CD14-positive monocyte (primary cell): ENCODE measurements at regions not wholly inside any gene's neighbourhood (a gene's known extent, or its start where the extent isn't known, plus 50 kb on each side); places are given as distances from the start of the nearest gene placed in this dataset.
A peak's percentile ranks its signal among the peaks of the same experiment; 100 is the strongest.

Experiments used
- DNase-seq, 3 donors: peaks; one replicate each; pipeline ENCODE4 v3.0.0-alpha.2; 2011 to 2022
- H2AFZ ChIP-seq: 2 replicates; pipeline ENCODE4 v1.6.0; 2012; ENCODE audit warnings: mild to moderate bottlenecking, low read depth, low read length, inconsistent platforms; ENCODE audit not compliant: insufficient read depth, poor library complexity, severe bottlenecking
- H3K27ac ChIP-seq, 2 donors: 1 replicate in 1 of 2; 2 replicates in 1 of 2; pipeline ENCODE4 v1.5.1; 2012 to 2013; ENCODE audit warnings: low read length in 2 of 2, control low read depth in 1 of 2, inconsistent platforms in 1 of 2, low read depth in 1 of 2, mild to moderate bottlenecking in 1 of 2
- H3K27me3 ChIP-seq, 2 donors: one replicate each; pipeline versions ENCODE4 v1.6.0 to v1.6.1; 2011 to 2013; ENCODE audit warnings: low read length in 2 of 2; ENCODE audit not compliant: control insufficient read depth in 2 of 2, insufficient read depth in 2 of 2
- H3K36me3 ChIP-seq, 2 donors: replicated peaks in 1 of 2; 1 replicate in 1 of 2; 2 replicates in 1 of 2; pipeline versions ENCODE4 v1.5.1 to v1.6.1; 2012 to 2013; ENCODE audit warnings: low read length in 2 of 2, control low read depth in 1 of 2, inconsistent platforms in 1 of 2, mild to moderate bottlenecking in 1 of 2; ENCODE audit not compliant: insufficient read depth in 2 of 2, control insufficient read depth in 1 of 2
- H3K4me1 ChIP-seq, 2 donors: 1 replicate in 1 of 2; 2 replicates in 1 of 2; pipeline versions ENCODE4 v1.5.1 to v1.6.1; 2012 to 2013; ENCODE audit warnings: low read length in 2 of 2, control low read depth in 1 of 2, inconsistent platforms in 1 of 2, mild to moderate bottlenecking in 1 of 2, moderate library complexity in 1 of 2; ENCODE audit not compliant: insufficient read depth in 2 of 2, control insufficient read depth in 1 of 2
- H3K4me2 ChIP-seq: replicated peaks from 2 replicates; pipeline ENCODE3; 2012; ENCODE audit warnings: low read length, moderate library complexity, mild to moderate bottlenecking; ENCODE audit not compliant: poor library complexity, severe bottlenecking; ENCODE audit errors: extremely low read depth
- H3K4me3 ChIP-seq, 3 experiments: fragments of 200-600 bp in 1 of 3; sonication (generic) in 1 of 3; replicated peaks in 1 of 3; 1 replicate in 2 of 3; 2 replicates in 1 of 3; pipeline ENCODE4 v1.5.1; 2011 to 2013; ENCODE audit warnings: low read length in 3 of 3, mild to moderate bottlenecking in 3 of 3, control low read depth in 2 of 3, low read depth in 2 of 3, inconsistent platforms in 1 of 3, moderate library complexity in 1 of 3
- H3K79me2 ChIP-seq: 2 replicates; pipeline ENCODE4 v1.6.0; 2012; ENCODE audit warnings: mild to moderate bottlenecking, control low read depth, inconsistent platforms, low read length, moderate library complexity; ENCODE audit not compliant: insufficient read depth
- H3K9ac ChIP-seq: 2 replicates; pipeline ENCODE4 v1.6.0; 2017; ENCODE audit warnings: low read length, mild to moderate bottlenecking; ENCODE audit not compliant: insufficient read depth, poor library complexity, severe bottlenecking
- H3K9me3 ChIP-seq, 2 donors: replicated peaks in 1 of 2; 1 replicate in 1 of 2; 2 replicates in 1 of 2; pipeline versions ENCODE4 v1.5.1 to v1.6.1; 2012 to 2013; ENCODE audit warnings: low read length in 2 of 2, control low read depth in 1 of 2; ENCODE audit not compliant: control insufficient read depth in 1 of 2, insufficient read depth in 1 of 2
- H4K20me1 ChIP-seq: 2 replicates; pipeline ENCODE4 v1.6.0; 2012; ENCODE audit warnings: mild to moderate bottlenecking, low read length, control low read depth, moderate library complexity; ENCODE audit not compliant: insufficient read depth
- H3K27ac Mint-ChIP-seq, 7 donors: one replicate each; pipeline ENCODE4 v1.8.0; 2020; ENCODE audit warnings: mild to moderate bottlenecking in 7 of 7, mixed read lengths in 7 of 7, moderate library complexity in 6 of 7, inconsistent platforms in 2 of 7
- H3K27me3 Mint-ChIP-seq, 3 donors: one replicate each; pipeline ENCODE4 v1.8.0; 2021 to 2022; ENCODE audit warnings: low read depth in 3 of 3, mild to moderate bottlenecking in 3 of 3, mixed read lengths in 3 of 3, moderate library complexity in 3 of 3, inconsistent platforms in 1 of 3
- H3K36me3 Mint-ChIP-seq, 2 donors: one replicate each; pipeline ENCODE4 v1.8.0; 2020; ENCODE audit warnings: mixed read lengths in 2 of 2, inconsistent platforms in 1 of 2, mild to moderate bottlenecking in 1 of 2
- H3K4me1 Mint-ChIP-seq: one replicate; pipeline ENCODE4 v1.8.0; 2020; ENCODE audit warnings: mild to moderate bottlenecking, mixed read lengths
- H3K4me3 Mint-ChIP-seq, 2 donors: one replicate each; pipeline ENCODE4 v1.8.0; 2020; ENCODE audit warnings: mild to moderate bottlenecking in 2 of 2, mixed read lengths in 2 of 2, moderate library complexity in 1 of 2
- H3K9me3 Mint-ChIP-seq, 7 donors: one replicate each; pipeline ENCODE4 v1.8.0; 2020 to 2022; ENCODE audit warnings: mixed read lengths in 7 of 7, mild to moderate bottlenecking in 6 of 7, moderate library complexity in 6 of 7, inconsistent platforms in 2 of 7
- WGBS: methylation state at CpG from one replicate; pipeline ENCODE4 v1.1.5; 2013; ENCODE audit warnings: missing lambda C conversion rate; ENCODE audit not compliant: insufficient coverage; 5-methylcytosine and 5-hydroxymethylcytosine counted together
- intact Hi-C, 2 donors: fragments of 100-400 bp; cut with micrococcal nuclease; formaldehyde crosslinking; loops; one replicate each; pipeline versions ENCODE4 v1.15.0 to v1.15.1; 2023
- TF ChIP-seq, protein P1 (sequence below): fragments of 200-600 bp; IDR thresholded peaks from one replicate; pipeline ENCODE4 v1.8.0; 2022; ENCODE audit warnings: antibody characterized with exemption, mild to moderate bottlenecking

- WGBS, result no CpG with 5 or more reads among the region's 2 CpGs
- Mint-ChIP-seq H3K27me3 (peaks cover 0 to 2% (median 1%) of the 10 kb centered on the region in 3 donors), H3K4me3 (no peak overlapping the region), H3K27ac (peak overlapping the region in 1 of 7 donors; percentile 28), H3K9me3 (peaks cover 0 to 3% (median 2%) of the 10 kb centered on the region in 7 donors), H3K4me1 (no peaks in the 10 kb centered on the region), H3K36me3 (no peaks in the 10 kb centered on the region)
- Histone ChIP-seq H4K20me1 (no peaks in the 10 kb centered on the region), H3K36me3 (no peaks in the 10 kb centered on the region), H3K27ac (no peak overlapping the region), H3K4me2 (no peak overlapping the region), H3K27me3 (no peaks in the 10 kb centered on the region), H3K4me1 (no peaks in the 10 kb centered on the region), H2AFZ (no peak overlapping the region), H3K9me3 (no peaks in the 10 kb centered on the region), H3K4me3 (no peak overlapping the region), H3K79me2 (no peaks in the 10 kb centered on the region), H3K9ac (no peak overlapping the region)
- DNase-seq, result no peak
- intact Hi-C loops, result no loop called here
- TF ChIP-seq, protein P1, sequence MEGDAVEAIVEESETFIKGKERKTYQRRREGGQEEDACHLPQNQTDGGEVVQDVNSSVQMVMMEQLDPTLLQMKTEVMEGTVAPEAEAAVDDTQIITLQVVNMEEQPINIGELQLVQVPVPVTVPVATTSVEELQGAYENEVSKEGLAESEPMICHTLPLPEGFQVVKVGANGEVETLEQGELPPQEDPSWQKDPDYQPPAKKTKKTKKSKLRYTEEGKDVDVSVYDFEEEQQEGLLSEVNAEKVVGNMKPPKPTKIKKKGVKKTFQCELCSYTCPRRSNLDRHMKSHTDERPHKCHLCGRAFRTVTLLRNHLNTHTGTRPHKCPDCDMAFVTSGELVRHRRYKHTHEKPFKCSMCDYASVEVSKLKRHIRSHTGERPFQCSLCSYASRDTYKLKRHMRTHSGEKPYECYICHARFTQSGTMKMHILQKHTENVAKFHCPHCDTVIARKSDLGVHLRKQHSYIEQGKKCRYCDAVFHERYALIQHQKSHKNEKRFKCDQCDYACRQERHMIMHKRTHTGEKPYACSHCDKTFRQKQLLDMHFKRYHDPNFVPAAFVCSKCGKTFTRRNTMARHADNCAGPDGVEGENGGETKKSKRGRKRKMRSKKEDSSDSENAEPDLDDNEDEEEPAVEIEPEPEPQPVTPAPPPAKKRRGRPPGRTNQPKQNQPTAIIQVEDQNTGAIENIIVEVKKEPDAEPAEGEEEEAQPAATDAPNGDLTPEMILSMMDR, result no peak
Measured at GRCh38 chr15:81520480-81520879, 146.5 kb upstream of the TMC3 start.

DNA sequence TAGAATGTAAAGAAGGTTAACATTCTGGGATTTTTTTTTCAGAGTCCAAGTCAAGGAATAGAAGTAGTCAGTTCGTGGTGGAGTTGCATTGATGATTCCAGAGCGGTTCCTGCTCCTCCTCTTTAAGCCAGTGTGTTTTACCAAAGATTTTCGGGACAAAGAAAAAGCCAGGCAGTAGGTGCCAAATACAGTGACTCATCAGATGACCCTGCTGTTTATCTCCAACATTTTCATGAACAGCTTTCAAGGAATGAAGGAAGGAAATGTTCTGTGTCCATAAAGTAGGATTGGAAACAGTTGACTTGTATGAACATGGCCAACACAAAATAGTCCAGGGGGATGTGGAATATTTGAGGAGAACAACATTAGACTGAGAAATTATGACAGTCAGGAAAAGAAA, 142.4 kb upstream of the TMC3 start:
- no peak overlapping the region for H3K9ac ChIP-seq
- Mint-ChIP-seq H3K4me1 (no peaks in the 10 kb centered on the region), H3K36me3 (no peaks in the 10 kb centered on the region), H3K27me3 (peaks cover 0 to 2% (median 1%) of the 10 kb centered on the region in 3 donors), H3K4me3 (no peak overlapping the region), H3K9me3 (peaks cover 0 to 3% (median 2%) of the 10 kb centered on the region in 7 donors), H3K27ac (no peak overlapping the region)
- no peaks in the 10 kb centered on the region for H3K9me3 ChIP-seq
- no peaks in the 10 kb centered on the region for H4K20me1 ChIP-seq
- 100% methylated on average over 1 of the region's 3 CpGs for WGBS
- no peaks in the 10 kb centered on the region for H3K27me3 ChIP-seq
- no peaks in the 10 kb centered on the region for H3K4me1 ChIP-seq
- H3K4me3 ChIP-seq, result no peak overlapping the region
- H3K4me2 ChIP-seq, result no peak overlapping the region
- H2AFZ ChIP-seq, result no peak overlapping the region
- intact Hi-C loops, result no loop called here
- TF ChIP-seq, protein P1, result no peak
- H3K79me2 ChIP-seq, result no peaks in the 10 kb centered on the region
- no peaks in the 10 kb centered on the region for H3K36me3 ChIP-seq
- no peak for DNase-seq
- no peak overlapping the region for H3K27ac ChIP-seq
